GM12878 (cell line): ENCODE measurements at regions not wholly inside any gene's neighbourhood (a gene's known extent, or its start where the extent isn't known, plus 50 kb on each side); places are given as distances from the start of the nearest gene placed in this dataset.

Experiments used
- DPF2 ChIP-seq: fragments of 450-650 bp; IDR thresholded peaks from 2 replicates; pipeline ENCODE4 v1.6.1; 2017; ENCODE audit warnings: mild to moderate bottlenecking
- POLR2A ChIP-seq: IDR thresholded peaks from 2 replicates; pipeline ENCODE4 v1.6.1; 2011; ENCODE audit warnings: low read depth, mild to moderate bottlenecking, low read length
- TAF1 ChIP-seq: IDR thresholded peaks from 2 replicates; pipeline ENCODE4 v1.6.1; 2011; ENCODE audit warnings: mild to moderate bottlenecking, low read depth, low read length, borderline replicate concordance
- TARDBP ChIP-seq: IDR thresholded peaks from 2 replicates; pipeline ENCODE4 v1.6.1; 2016; ENCODE audit warnings: borderline replicate concordance
- TF ChIP-seq, protein P1 (sequence below): fragments of 450-650 bp; formaldehyde crosslinking; IDR thresholded peaks from 2 replicates; pipeline ENCODE4 v1.4.0; 2020; ENCODE audit warnings: mild to moderate bottlenecking, moderate library complexity
- TF ChIP-seq, protein P2 (sequence below): IDR thresholded peaks from 2 replicates; pipeline ENCODE4 v1.6.1; 2012; ENCODE audit warnings: low read length, inconsistent platforms

DNA sequence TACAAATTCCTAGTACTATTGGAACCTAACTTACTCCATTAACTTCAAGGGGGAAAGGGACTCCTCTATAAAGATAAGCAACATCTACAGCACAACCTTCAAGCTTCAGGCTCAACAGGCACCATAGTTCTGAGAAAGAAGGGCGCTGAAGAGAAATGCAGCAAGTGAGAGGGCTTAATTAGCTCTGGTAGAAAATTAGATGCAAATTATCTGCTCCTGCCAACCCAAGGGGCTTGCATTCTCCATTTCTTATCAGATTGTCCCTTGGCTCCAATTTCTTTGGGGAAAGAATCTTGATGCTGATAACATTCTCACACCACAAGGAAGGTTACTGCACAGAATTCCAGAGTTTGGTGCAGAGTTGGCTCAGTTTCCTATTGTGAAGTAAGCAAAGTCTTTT is 214.6 kb downstream of the GABRG2 start:
- TF ChIP-seq TARDBP: no peak
- TF ChIP-seq, protein P1, sequence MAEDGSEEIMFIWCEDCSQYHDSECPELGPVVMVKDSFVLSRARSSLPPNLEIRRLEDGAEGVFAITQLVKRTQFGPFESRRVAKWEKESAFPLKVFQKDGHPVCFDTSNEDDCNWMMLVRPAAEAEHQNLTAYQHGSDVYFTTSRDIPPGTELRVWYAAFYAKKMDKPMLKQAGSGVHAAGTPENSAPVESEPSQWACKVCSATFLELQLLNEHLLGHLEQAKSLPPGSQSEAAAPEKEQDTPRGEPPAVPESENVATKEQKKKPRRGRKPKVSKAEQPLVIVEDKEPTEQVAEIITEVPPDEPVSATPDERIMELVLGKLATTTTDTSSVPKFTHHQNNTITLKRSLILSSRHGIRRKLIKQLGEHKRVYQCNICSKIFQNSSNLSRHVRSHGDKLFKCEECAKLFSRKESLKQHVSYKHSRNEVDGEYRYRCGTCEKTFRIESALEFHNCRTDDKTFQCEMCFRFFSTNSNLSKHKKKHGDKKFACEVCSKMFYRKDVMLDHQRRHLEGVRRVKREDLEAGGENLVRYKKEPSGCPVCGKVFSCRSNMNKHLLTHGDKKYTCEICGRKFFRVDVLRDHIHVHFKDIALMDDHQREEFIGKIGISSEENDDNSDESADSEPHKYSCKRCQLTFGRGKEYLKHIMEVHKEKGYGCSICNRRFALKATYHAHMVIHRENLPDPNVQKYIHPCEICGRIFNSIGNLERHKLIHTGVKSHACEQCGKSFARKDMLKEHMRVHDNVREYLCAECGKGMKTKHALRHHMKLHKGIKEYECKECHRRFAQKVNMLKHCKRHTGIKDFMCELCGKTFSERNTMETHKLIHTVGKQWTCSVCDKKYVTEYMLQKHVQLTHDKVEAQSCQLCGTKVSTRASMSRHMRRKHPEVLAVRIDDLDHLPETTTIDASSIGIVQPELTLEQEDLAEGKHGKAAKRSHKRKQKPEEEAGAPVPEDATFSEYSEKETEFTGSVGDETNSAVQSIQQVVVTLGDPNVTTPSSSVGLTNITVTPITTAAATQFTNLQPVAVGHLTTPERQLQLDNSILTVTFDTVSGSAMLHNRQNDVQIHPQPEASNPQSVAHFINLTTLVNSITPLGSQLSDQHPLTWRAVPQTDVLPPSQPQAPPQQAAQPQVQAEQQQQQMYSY: no peak
- TF ChIP-seq, protein P2, sequence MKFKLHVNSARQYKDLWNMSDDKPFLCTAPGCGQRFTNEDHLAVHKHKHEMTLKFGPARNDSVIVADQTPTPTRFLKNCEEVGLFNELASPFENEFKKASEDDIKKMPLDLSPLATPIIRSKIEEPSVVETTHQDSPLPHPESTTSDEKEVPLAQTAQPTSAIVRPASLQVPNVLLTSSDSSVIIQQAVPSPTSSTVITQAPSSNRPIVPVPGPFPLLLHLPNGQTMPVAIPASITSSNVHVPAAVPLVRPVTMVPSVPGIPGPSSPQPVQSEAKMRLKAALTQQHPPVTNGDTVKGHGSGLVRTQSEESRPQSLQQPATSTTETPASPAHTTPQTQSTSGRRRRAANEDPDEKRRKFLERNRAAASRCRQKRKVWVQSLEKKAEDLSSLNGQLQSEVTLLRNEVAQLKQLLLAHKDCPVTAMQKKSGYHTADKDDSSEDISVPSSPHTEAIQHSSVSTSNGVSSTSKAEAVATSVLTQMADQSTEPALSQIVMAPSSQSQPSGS: no peak
- no peak for TF ChIP-seq DPF2
- TF ChIP-seq TAF1: no peak
- no peak for TF ChIP-seq POLR2A
